ENCODE measurements at regions not wholly inside any gene's neighbourhood (a gene's known extent, or its start where the extent isn't known, plus 50 kb on each side); places are given as distances from the start of the nearest gene placed in this dataset.

GRCh38 chr6:147712841-147713240 is 204.4 kb downstream of the SAMD5 start:
- TF ChIP-seq CTCF (IDR thresholded peaks at IDR 0.05; ENCODE audit: low read depth, low read length) = no peak

GRCh38 chr6:147715035-147715434 is 206.5 kb downstream of the SAMD5 start:
- no peaks in the 10 kb centered on the region for H3K9me3 ChIP-seq (ENCODE audit: low read depth)
- H3K27ac ChIP-seq = no peak overlapping the region
- no peak for TF ChIP-seq CTCF (IDR thresholded peaks at IDR 0.05; ENCODE audit: low read depth, low read length)
- H3K4me1 ChIP-seq (ENCODE audit: low read depth) = no peaks in the 10 kb centered on the region
- H3K4me3 ChIP-seq = no peak overlapping the region
- no peak for DNase-seq (ENCODE audit: low read depth in 1 of 2, low spot score in 1 of 2)
- no peaks in the 10 kb centered on the region for H3K27me3 ChIP-seq
- H3K36me3 ChIP-seq = no peaks in the 10 kb centered on the region

More at GRCh38 chr6:147712841-147713240, 204.4 kb downstream of the SAMD5 start:
- Histone ChIP-seq H3K27me3 (no peaks in the 10 kb centered on the region), H3K9me3 (ENCODE audit: low read depth) (no peaks in the 10 kb centered on the region), H3K36me3 (no peaks in the 10 kb centered on the region), H3K27ac (no peak overlapping the region), H3K4me3 (no peak overlapping the region), H3K4me1 (ENCODE audit: low read depth) (no peaks in the 10 kb centered on the region)
- no peak for DNase-seq (ENCODE audit: low read depth in 1 of 2, low spot score in 1 of 2)

- H3K9me3 ChIP-seq (ENCODE audit: low read depth) = no peaks in the 10 kb centered on the region
- H3K36me3 ChIP-seq = no peaks in the 10 kb centered on the region
- no peaks in the 10 kb centered on the region for H3K4me1 ChIP-seq (ENCODE audit: low read depth)
- H3K4me3 ChIP-seq = no peak overlapping the region
- no peak overlapping the region for H3K27ac ChIP-seq
- no peak for TF ChIP-seq CTCF (IDR thresholded peaks at IDR 0.05; ENCODE audit: low read depth, low read length)
- H3K27me3 ChIP-seq = no peaks in the 10 kb centered on the region
- no peak for DNase-seq (ENCODE audit: low read depth in 1 of 2, low spot score in 1 of 2)
Observed at GRCh38 chr6:147716434-147716833, 207.9 kb downstream of the SAMD5 start.

- no peaks in the 10 kb centered on the region for H3K27me3 ChIP-seq
- no peaks in the 10 kb centered on the region for H3K36me3 ChIP-seq
- no peak overlapping the region for H3K27ac ChIP-seq
- TF ChIP-seq CTCF (IDR thresholded peaks at IDR 0.05; ENCODE audit: low read depth, low read length) = no peak
- no peaks in the 10 kb centered on the region for H3K4me1 ChIP-seq (ENCODE audit: low read depth)
- H3K4me3 ChIP-seq = no peak overlapping the region
- H3K9me3 ChIP-seq (ENCODE audit: low read depth) = no peaks in the 10 kb centered on the region
- no peak for DNase-seq (ENCODE audit: low read depth in 1 of 2, low spot score in 1 of 2)
Observed at GRCh38 chr6:147717991-147718390, 209.5 kb downstream of the SAMD5 start.

- no peak overlapping the region for H3K4me3 ChIP-seq
- TF ChIP-seq CTCF (IDR thresholded peaks at IDR 0.05; ENCODE audit: low read depth, low read length) = no peak
- H3K27ac ChIP-seq = no peak overlapping the region
- no peaks in the 10 kb centered on the region for H3K4me1 ChIP-seq (ENCODE audit: low read depth)
- no peaks in the 10 kb centered on the region for H3K36me3 ChIP-seq
- H3K9me3 ChIP-seq (ENCODE audit: low read depth) = no peaks in the 10 kb centered on the region
- no peaks in the 10 kb centered on the region for H3K27me3 ChIP-seq
- no peak for DNase-seq (ENCODE audit: low read depth in 1 of 2, low spot score in 1 of 2)
Observed at GRCh38 chr6:147722158-147722557, 213.7 kb downstream of the SAMD5 start.

GRCh38 chr6:147724454-147724853 is 216.0 kb downstream of the SAMD5 start:
- no peak for DNase-seq (ENCODE audit: low read depth in 1 of 2, low spot score in 1 of 2)
- no peaks in the 10 kb centered on the region for H3K9me3 ChIP-seq (ENCODE audit: low read depth)
- H3K4me1 ChIP-seq (ENCODE audit: low read depth) = no peaks in the 10 kb centered on the region
- no peaks in the 10 kb centered on the region for H3K27me3 ChIP-seq
- H3K36me3 ChIP-seq = no peaks in the 10 kb centered on the region
- no peak overlapping the region for H3K4me3 ChIP-seq
- no peak for TF ChIP-seq CTCF (IDR thresholded peaks at IDR 0.05; ENCODE audit: low read depth, low read length)
- H3K27ac ChIP-seq = no peak overlapping the region

All from cardiac muscle cell (in vitro differentiated cells and primary cell).